GM21576 (cell line): ENCODE measurements at regions not wholly inside any gene's neighbourhood (a gene's known extent, or its start where the extent isn't known, plus 50 kb on each side); places are given as distances from the start of the nearest gene placed in this dataset.

Source experiments
- ATAC-seq: cut with Tn5 transposase; IDR thresholded peaks from one replicate; pipeline ENCODE4 v1.9.1; 2021; ENCODE audit warnings: mild to moderate bottlenecking, moderate library complexity; ENCODE audit not compliant: unreplicated experiment

GRCh38 chr5:2141254-2142000 is 258.7 kb upstream of the IRX4 start:
- no peak for ATAC-seq

- no peak for ATAC-seq
These were observed 257.9 kb upstream of the IRX4 start for GRCh38 chr5:2140501-2141175.

GRCh38 chr5:2139478-2139877 is 256.8 kb upstream of the IRX4 start:
- no peak for ATAC-seq

GRCh38 chr5:2138896-2139295 is 256.2 kb upstream of the IRX4 start:
- ATAC-seq: no peak

- ATAC-seq: no peak
These were observed 254.8 kb upstream of the IRX4 start for GRCh38 chr5:2137444-2138050.

GRCh38 chr5:2136728-2137333 is 254.1 kb upstream of the IRX4 start:
- ATAC-seq: no peak

- ATAC-seq: no peak
These were observed 253.1 kb upstream of the IRX4 start for GRCh38 chr5:2135833-2136232.

GRCh38 chr5:2135354-2135753 is 252.6 kb upstream of the IRX4 start:
- no peak for ATAC-seq

GRCh38 chr5:2134543-2135292 is 252.0 kb upstream of the IRX4 start:
- no peak for ATAC-seq

GRCh38 chr5:2133936-2134335 is 251.2 kb upstream of the IRX4 start:
- no peak for ATAC-seq

- ATAC-seq: no peak
These were observed 250.4 kb upstream of the IRX4 start for GRCh38 chr5:2133080-2133479.

GRCh38 chr5:2132497-2132847 is 249.7 kb upstream of the IRX4 start:
- no peak for ATAC-seq

GRCh38 chr5:2131826-2132496 is 249.2 kb upstream of the IRX4 start:
- no peak for ATAC-seq

- no peak for ATAC-seq
These were observed 248.5 kb upstream of the IRX4 start for GRCh38 chr5:2131196-2131595.

- no peak for ATAC-seq
These were observed 247.6 kb upstream of the IRX4 start for GRCh38 chr5:2130361-2130760.

- no peak for ATAC-seq
These were observed 247.0 kb upstream of the IRX4 start for GRCh38 chr5:2129568-2130272.

- ATAC-seq: no peak
These were observed 246.1 kb upstream of the IRX4 start for GRCh38 chr5:2128686-2129355.

- no peak for ATAC-seq
These were observed 243.8 kb upstream of the IRX4 start for GRCh38 chr5:2126512-2126911.

GRCh38 chr5:2125901-2126265 is 243.2 kb upstream of the IRX4 start:
- no peak for ATAC-seq
